ENCODE measurements at regions not wholly inside any gene's neighbourhood (a gene's known extent, or its start where the extent isn't known, plus 50 kb on each side); places are given as distances from the start of the nearest gene placed in this dataset.

DNA sequence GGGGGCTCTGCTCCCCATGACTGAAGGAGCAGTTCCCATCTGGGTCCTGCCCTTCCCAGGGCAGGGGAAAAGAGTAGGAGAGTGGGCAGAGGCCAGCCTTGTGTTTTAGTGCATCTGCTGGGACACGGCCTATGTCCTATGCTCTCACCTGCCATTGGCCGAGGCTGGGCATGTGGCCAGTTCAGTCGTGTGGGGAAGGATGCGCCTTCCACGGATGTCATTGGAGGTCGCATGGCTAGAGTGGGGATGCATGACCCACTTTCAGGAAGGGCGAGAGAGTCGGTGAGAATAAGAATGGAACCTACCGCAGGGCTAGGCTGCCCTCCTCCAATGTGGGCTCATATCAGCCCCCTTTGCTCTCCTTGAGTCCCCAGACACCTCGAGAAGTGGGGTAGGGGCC lies 70.9 kb upstream of the HAAO start:
- Histone ChIP-seq H3K36me3 (ENCODE audit: control insufficient read depth in 2 of 2, extremely low read depth in 1 of 2, insufficient read depth in 2 of 2, low read length in 2 of 2) (no peaks in the 10 kb centered on the region), H3K9ac (ENCODE audit: control insufficient read depth, extremely low read depth, insufficient read depth, low read length) (no peak overlapping the region), H3K4me3 (ENCODE audit: control insufficient read depth in 2 of 3, extremely low read depth in 1 of 3, insufficient read depth in 2 of 3, low read depth in 1 of 3, low read length in 3 of 3) (no peak overlapping the region), H3K9me3 (ENCODE audit: control insufficient read depth, low read depth, low read length) (no peaks in the 10 kb centered on the region), H3K4me1 (ENCODE audit: control insufficient read depth, extremely low read depth, insufficient read depth, low read length) (peaks cover 31% of the 10 kb centered on the region), H3K79me2 (ENCODE audit: control insufficient read depth, insufficient read depth, low read length) (no peaks in the 10 kb centered on the region), H2AFZ (ENCODE audit: control insufficient read depth, low read length) (no peak overlapping the region), H3K27ac (ENCODE audit: control insufficient read depth, insufficient read depth, low read length) (no peak overlapping the region), H3K27me3 (ENCODE audit: control insufficient read depth, extremely low read depth, insufficient read depth, low read length) (no peaks in the 10 kb centered on the region), H3K9me1 (ENCODE audit: control insufficient read depth, extremely low read depth, insufficient read depth, low read length) (no peaks in the 10 kb centered on the region), H4K20me1 (ENCODE audit: control insufficient read depth, extremely low read depth, insufficient read depth, low read length) (no peaks in the 10 kb centered on the region), H3K4me2 (ENCODE audit: control insufficient read depth, extremely low read depth, insufficient read depth, low read depth, low read length) (no peak overlapping the region)
- dilution Hi-C loops (cut with MboI; ENCODE audit: extremely low pct_ligation_motif_present, low sequenced_read_pairs), result no loop called here
- no peak for FAIRE-seq
- no peak for DNase-seq (ENCODE audit: low read depth, low spot score)
- TF ChIP-seq EZH2 (IDR thresholded peaks at IDR 0.05; ENCODE audit: low read length), result no peak
- TF ChIP-seq, protein P1, sequence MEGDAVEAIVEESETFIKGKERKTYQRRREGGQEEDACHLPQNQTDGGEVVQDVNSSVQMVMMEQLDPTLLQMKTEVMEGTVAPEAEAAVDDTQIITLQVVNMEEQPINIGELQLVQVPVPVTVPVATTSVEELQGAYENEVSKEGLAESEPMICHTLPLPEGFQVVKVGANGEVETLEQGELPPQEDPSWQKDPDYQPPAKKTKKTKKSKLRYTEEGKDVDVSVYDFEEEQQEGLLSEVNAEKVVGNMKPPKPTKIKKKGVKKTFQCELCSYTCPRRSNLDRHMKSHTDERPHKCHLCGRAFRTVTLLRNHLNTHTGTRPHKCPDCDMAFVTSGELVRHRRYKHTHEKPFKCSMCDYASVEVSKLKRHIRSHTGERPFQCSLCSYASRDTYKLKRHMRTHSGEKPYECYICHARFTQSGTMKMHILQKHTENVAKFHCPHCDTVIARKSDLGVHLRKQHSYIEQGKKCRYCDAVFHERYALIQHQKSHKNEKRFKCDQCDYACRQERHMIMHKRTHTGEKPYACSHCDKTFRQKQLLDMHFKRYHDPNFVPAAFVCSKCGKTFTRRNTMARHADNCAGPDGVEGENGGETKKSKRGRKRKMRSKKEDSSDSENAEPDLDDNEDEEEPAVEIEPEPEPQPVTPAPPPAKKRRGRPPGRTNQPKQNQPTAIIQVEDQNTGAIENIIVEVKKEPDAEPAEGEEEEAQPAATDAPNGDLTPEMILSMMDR (optimal IDR thresholded peaks at IDR 0.05 in 1 of 3, IDR thresholded peaks at IDR 0.05 in 1 of 3, conservative IDR thresholded peaks at IDR 0.05 in 1 of 3; ENCODE audit: extremely low read depth in 1 of 3, insufficient read depth in 2 of 3, low read length in 3 of 3), result no peak

DNA sequence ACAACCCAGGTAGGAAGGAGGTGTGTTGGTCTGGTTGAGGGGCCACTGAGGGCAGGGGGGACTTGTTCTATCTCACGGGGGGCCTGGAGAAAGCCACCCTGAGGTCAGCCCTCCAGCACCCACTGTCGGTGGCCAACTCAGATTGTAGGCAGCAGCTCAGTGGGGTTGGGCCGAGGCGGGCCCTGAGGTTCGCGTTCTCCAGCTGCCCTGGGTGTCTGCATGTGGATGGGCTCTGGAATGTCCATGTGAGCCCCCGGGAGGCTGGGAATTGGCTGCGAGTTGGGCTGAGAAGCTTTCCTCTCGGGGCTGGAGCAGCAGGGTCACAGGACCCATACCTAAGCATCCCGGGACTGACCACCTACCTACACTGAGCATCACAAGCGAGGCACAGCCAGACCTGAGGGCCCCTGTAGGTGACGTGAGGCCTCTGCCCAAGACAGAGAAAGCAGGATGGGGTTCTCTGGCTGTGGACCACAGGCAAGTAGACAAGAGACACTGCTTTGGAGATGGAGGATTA lies 70.3 kb upstream of the HAAO start:
- Histone ChIP-seq H3K79me2 (ENCODE audit: control insufficient read depth, insufficient read depth, low read length) (no peaks in the 10 kb centered on the region), H3K4me2 (ENCODE audit: control insufficient read depth, extremely low read depth, insufficient read depth, low read depth, low read length) (no peak overlapping the region), H3K4me3 (ENCODE audit: control insufficient read depth in 2 of 3, extremely low read depth in 1 of 3, insufficient read depth in 2 of 3, low read depth in 1 of 3, low read length in 3 of 3) (no peak overlapping the region), H3K27ac (ENCODE audit: control insufficient read depth, insufficient read depth, low read length) (no peak overlapping the region), H3K9me1 (ENCODE audit: control insufficient read depth, extremely low read depth, insufficient read depth, low read length) (no peaks in the 10 kb centered on the region), H4K20me1 (ENCODE audit: control insufficient read depth, extremely low read depth, insufficient read depth, low read length) (no peaks in the 10 kb centered on the region), H2AFZ (ENCODE audit: control insufficient read depth, low read length) (no peak overlapping the region), H3K36me3 (ENCODE audit: control insufficient read depth in 2 of 2, extremely low read depth in 1 of 2, insufficient read depth in 2 of 2, low read length in 2 of 2) (no peaks in the 10 kb centered on the region), H3K27me3 (ENCODE audit: control insufficient read depth, extremely low read depth, insufficient read depth, low read length) (no peaks in the 10 kb centered on the region), H3K4me1 (ENCODE audit: control insufficient read depth, extremely low read depth, insufficient read depth, low read length) (peaks cover 36% of the 10 kb centered on the region), H3K9me3 (ENCODE audit: control insufficient read depth, low read depth, low read length) (no peaks in the 10 kb centered on the region), H3K9ac (ENCODE audit: control insufficient read depth, extremely low read depth, insufficient read depth, low read length) (no peak overlapping the region)
- DNase-seq (ENCODE audit: low read depth, low spot score) (no peak), FAIRE-seq (no peak)
- dilution Hi-C loops (cut with MboI; ENCODE audit: extremely low pct_ligation_motif_present, low sequenced_read_pairs), result no loop called here
- no peak for TF ChIP-seq EZH2 (IDR thresholded peaks at IDR 0.05; ENCODE audit: low read length)
- TF ChIP-seq, protein P1 (optimal IDR thresholded peaks at IDR 0.05 in 1 of 3, IDR thresholded peaks at IDR 0.05 in 1 of 3, conservative IDR thresholded peaks at IDR 0.05 in 1 of 3; ENCODE audit: extremely low read depth in 1 of 3, insufficient read depth in 2 of 3, low read length in 3 of 3), result no peak

Measured in keratinocyte (primary cell).